ENCODE measurements at regions not wholly inside any gene's neighbourhood (a gene's known extent, or its start where the extent isn't known, plus 50 kb on each side); places are given as distances from the start of the nearest gene placed in this dataset.

DNA sequence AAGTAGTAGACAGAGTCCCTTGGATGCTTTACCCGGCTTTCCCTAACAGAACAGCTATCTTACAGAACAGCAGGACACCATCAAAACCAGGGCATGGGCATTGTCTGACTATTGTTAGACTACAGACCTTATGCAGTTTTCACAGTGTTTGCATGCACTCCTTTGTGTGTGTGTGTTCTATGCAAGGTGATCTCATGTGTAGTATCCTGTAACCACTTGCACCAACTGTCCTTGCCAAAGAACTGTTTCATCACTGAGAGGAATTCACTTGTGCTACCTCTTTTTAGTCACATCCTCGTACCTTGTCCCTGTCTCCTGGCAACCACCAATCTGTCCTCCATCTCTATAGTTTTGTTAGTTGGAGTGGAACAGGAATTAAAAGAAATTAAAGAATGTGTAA, 183.6 kb upstream of the PZP start:
- no peak for DNase-seq (ENCODE audit: insufficient read length, low spot score, missing footprints)
- H3K27ac ChIP-seq (ENCODE audit: low read depth, low read length) = no peak overlapping the region
- no peaks in the 10 kb centered on the region for H3K36me3 ChIP-seq (ENCODE audit: insufficient read depth, low read length)
- H3K4me1 ChIP-seq (ENCODE audit: insufficient read depth, low read length) = no peaks in the 10 kb centered on the region
- TF ChIP-seq, protein P1, sequence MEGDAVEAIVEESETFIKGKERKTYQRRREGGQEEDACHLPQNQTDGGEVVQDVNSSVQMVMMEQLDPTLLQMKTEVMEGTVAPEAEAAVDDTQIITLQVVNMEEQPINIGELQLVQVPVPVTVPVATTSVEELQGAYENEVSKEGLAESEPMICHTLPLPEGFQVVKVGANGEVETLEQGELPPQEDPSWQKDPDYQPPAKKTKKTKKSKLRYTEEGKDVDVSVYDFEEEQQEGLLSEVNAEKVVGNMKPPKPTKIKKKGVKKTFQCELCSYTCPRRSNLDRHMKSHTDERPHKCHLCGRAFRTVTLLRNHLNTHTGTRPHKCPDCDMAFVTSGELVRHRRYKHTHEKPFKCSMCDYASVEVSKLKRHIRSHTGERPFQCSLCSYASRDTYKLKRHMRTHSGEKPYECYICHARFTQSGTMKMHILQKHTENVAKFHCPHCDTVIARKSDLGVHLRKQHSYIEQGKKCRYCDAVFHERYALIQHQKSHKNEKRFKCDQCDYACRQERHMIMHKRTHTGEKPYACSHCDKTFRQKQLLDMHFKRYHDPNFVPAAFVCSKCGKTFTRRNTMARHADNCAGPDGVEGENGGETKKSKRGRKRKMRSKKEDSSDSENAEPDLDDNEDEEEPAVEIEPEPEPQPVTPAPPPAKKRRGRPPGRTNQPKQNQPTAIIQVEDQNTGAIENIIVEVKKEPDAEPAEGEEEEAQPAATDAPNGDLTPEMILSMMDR (IDR thresholded peaks at IDR 0.05; ENCODE audit: extremely low read depth, low read depth, low read length) = no peak
- H3K9me3 ChIP-seq (ENCODE audit: low read depth, low read length) = no peaks in the 10 kb centered on the region
- H3K4me3 ChIP-seq (ENCODE audit: insufficient read depth, low read length) = no peak overlapping the region
- no peaks in the 10 kb centered on the region for H3K79me2 ChIP-seq (ENCODE audit: insufficient read depth, low read length)
- no peak overlapping the region for H2AFZ ChIP-seq (ENCODE audit: low read length)
- H3K27me3 ChIP-seq (ENCODE audit: insufficient read depth, low read length) = peaks cover 3% of the 10 kb centered on the region
- no peak overlapping the region for H3K4me2 ChIP-seq (ENCODE audit: insufficient read depth, low read length)
- no peaks in the 10 kb centered on the region for H4K20me1 ChIP-seq (ENCODE audit: insufficient read depth, low read length)

- no peaks in the 10 kb centered on the region for H3K79me2 ChIP-seq (ENCODE audit: insufficient read depth, low read length)
- peaks cover 3% of the 10 kb centered on the region for H3K27me3 ChIP-seq (ENCODE audit: insufficient read depth, low read length)
- no peak overlapping the region for H3K4me3 ChIP-seq (ENCODE audit: insufficient read depth, low read length)
- TF ChIP-seq, protein P1 (IDR thresholded peaks at IDR 0.05; ENCODE audit: extremely low read depth, low read depth, low read length) = no peak
- no peaks in the 10 kb centered on the region for H3K4me1 ChIP-seq (ENCODE audit: insufficient read depth, low read length)
- no peaks in the 10 kb centered on the region for H3K9me3 ChIP-seq (ENCODE audit: low read depth, low read length)
- no peaks in the 10 kb centered on the region for H4K20me1 ChIP-seq (ENCODE audit: insufficient read depth, low read length)
- no peak overlapping the region for H3K4me2 ChIP-seq (ENCODE audit: insufficient read depth, low read length)
- H2AFZ ChIP-seq (ENCODE audit: low read length) = no peak overlapping the region
- no peaks in the 10 kb centered on the region for H3K36me3 ChIP-seq (ENCODE audit: insufficient read depth, low read length)
- DNase-seq (ENCODE audit: insufficient read length, low spot score, missing footprints) = no peak
- no peak overlapping the region for H3K27ac ChIP-seq (ENCODE audit: low read depth, low read length)
Observed at GRCh38 chr12:9390761-9391160, 182.6 kb upstream of the PZP start.

DNA sequence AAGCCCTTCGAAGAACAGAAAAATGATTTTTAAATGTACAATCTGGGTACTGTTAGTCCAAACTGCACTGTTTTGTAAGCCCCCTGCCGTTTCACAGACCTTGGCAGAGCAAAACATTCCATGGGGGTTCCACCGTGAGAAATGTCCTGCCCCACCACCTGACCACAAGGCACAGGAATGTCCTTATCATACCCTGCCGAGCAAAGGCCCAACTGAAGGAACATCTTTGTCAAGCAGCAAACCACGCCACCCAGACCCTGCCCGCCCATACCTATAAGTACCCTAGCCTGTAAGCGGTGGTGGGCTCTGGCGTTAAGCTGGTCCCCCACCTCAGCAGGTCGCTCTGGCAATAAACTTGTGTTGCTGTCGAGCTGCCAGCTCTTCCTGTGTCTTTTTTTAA, 181.6 kb upstream of the PZP start:
- no peaks in the 10 kb centered on the region for H3K4me1 ChIP-seq (ENCODE audit: insufficient read depth, low read length)
- no peak overlapping the region for H3K27ac ChIP-seq (ENCODE audit: low read depth, low read length)
- no peaks in the 10 kb centered on the region for H3K36me3 ChIP-seq (ENCODE audit: insufficient read depth, low read length)
- no peak overlapping the region for H3K4me3 ChIP-seq (ENCODE audit: insufficient read depth, low read length)
- no peaks in the 10 kb centered on the region for H3K9me3 ChIP-seq (ENCODE audit: low read depth, low read length)
- no peaks in the 10 kb centered on the region for H3K79me2 ChIP-seq (ENCODE audit: insufficient read depth, low read length)
- no peak for DNase-seq (ENCODE audit: insufficient read length, low spot score, missing footprints)
- no peaks in the 10 kb centered on the region for H4K20me1 ChIP-seq (ENCODE audit: insufficient read depth, low read length)
- no peak overlapping the region for H3K4me2 ChIP-seq (ENCODE audit: insufficient read depth, low read length)
- H2AFZ ChIP-seq (ENCODE audit: low read length) = no peak overlapping the region
- peaks cover 3% of the 10 kb centered on the region for H3K27me3 ChIP-seq (ENCODE audit: insufficient read depth, low read length)
- TF ChIP-seq, protein P1 (IDR thresholded peaks at IDR 0.05; ENCODE audit: extremely low read depth, low read depth, low read length) = no peak

- Histone ChIP-seq H3K36me3 (ENCODE audit: insufficient read depth, low read length) (no peaks in the 10 kb centered on the region), H2AFZ (ENCODE audit: low read length) (no peak overlapping the region), H4K20me1 (ENCODE audit: insufficient read depth, low read length) (no peaks in the 10 kb centered on the region), H3K27ac (ENCODE audit: low read depth, low read length) (no peak overlapping the region), H3K27me3 (ENCODE audit: insufficient read depth, low read length) (peaks cover 3% of the 10 kb centered on the region), H3K9me3 (ENCODE audit: low read depth, low read length) (no peaks in the 10 kb centered on the region), H3K79me2 (ENCODE audit: insufficient read depth, low read length) (no peaks in the 10 kb centered on the region), H3K4me1 (ENCODE audit: insufficient read depth, low read length) (no peaks in the 10 kb centered on the region), H3K4me2 (ENCODE audit: insufficient read depth, low read length) (no peak overlapping the region), H3K4me3 (ENCODE audit: insufficient read depth, low read length) (no peak overlapping the region)
- DNase-seq (ENCODE audit: insufficient read length, low spot score, missing footprints) = no peak
- TF ChIP-seq, protein P1 (IDR thresholded peaks at IDR 0.05; ENCODE audit: extremely low read depth, low read depth, low read length) = no peak
Observed at GRCh38 chr12:9388379-9388778, 180.2 kb upstream of the PZP start.

Measured in osteoblast (primary cell).